ENCODE measurements at regions not wholly inside any gene's neighbourhood (a gene's known extent, or its start where the extent isn't known, plus 50 kb on each side); places are given as distances from the start of the nearest gene placed in this dataset.

DNA sequence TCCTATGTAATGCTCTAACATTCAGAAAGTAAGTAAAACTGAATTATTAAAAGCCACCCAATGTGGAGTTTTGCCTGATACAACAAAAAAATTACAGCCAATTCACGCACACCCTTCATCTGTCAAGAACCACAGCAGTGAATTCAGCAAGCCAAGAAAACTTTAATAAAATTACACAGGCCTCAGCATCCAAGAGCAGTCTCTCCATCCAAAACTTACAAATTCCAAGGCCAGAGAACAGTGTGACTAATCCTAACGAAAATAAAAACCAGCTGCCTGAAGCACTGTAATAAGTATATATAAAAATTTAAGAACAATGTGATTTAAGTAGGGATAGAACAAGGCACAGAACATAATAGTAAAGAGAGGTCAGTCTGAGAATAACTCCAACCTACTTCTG lies 54.2 kb downstream of the SIX6 start:
- peak overlapping the region; percentile 59; the same call in 1 of the 2 replicates for H3K27ac ChIP-seq (ENCODE audit: low read depth, low read length)
- H3K4me1 ChIP-seq (ENCODE audit: control insufficient read depth, insufficient read depth, low read length, unreplicated experiment): peaks cover 35% of the 10 kb centered on the region
- no peaks in the 10 kb centered on the region for H3K36me3 ChIP-seq (ENCODE audit: insufficient read depth, low read length)
- H3K27me3 ChIP-seq (ENCODE audit: insufficient read depth, low read length): no peaks in the 10 kb centered on the region
- no peak overlapping the region for H3K4me3 ChIP-seq (ENCODE audit: low read depth, low read length)
- H2AFZ ChIP-seq (ENCODE audit: low read length, unreplicated experiment): no peak overlapping the region
- no peaks in the 10 kb centered on the region for H3K79me2 ChIP-seq (ENCODE audit: control insufficient read depth, insufficient read depth, low read length, unreplicated experiment)

DNA sequence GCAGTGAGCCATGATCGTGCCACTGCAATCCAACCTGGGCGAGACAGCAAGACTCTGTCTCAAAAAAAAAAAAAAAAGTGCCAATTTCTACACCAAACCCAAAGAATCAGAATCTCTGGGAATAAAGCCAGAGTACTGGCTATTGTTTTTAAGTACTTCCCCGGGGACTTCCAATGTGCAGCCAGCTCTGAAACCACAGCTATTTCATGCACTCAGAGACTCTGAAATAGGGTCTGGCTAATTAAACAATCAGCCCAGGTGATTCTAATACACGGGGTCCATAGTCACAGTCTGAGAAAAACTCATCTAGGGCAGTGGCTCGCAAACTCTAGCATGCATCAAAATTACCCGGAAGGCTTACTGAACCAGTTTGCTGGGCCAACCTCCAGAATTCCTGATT lies 56.3 kb downstream of the SIX6 start:
- H3K4me1 ChIP-seq (ENCODE audit: control insufficient read depth, insufficient read depth, low read length, unreplicated experiment): peaks cover 35% of the 10 kb centered on the region
- no peaks in the 10 kb centered on the region for H3K36me3 ChIP-seq (ENCODE audit: insufficient read depth, low read length)
- no peak overlapping the region for H3K27ac ChIP-seq (ENCODE audit: low read depth, low read length)
- no peaks in the 10 kb centered on the region for H3K79me2 ChIP-seq (ENCODE audit: control insufficient read depth, insufficient read depth, low read length, unreplicated experiment)
- H3K4me3 ChIP-seq (ENCODE audit: low read depth, low read length): no peak overlapping the region
- H3K27me3 ChIP-seq (ENCODE audit: insufficient read depth, low read length): no peaks in the 10 kb centered on the region
- no peak overlapping the region for H2AFZ ChIP-seq (ENCODE audit: low read length, unreplicated experiment)

DNA sequence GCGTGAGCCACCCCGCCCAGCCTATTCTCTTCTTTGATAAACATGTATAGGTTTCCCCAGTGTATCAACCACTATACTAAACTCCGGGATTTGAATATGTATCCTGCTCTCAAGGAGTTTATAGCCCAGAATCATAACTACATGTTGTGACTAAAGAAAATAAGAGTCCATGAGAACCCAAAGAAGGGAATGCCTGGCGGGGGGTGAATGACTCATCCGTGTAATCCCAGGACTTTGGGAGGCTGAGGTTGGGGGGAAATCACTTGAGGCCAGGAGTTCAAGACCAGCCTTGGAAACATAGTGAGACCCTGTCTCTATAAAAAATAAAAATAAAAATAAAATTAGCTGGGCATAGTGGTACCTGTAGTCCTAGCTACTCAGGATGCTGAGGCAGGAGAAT lies 57.2 kb downstream of the SIX6 start:
- Histone ChIP-seq H3K27me3 (ENCODE audit: insufficient read depth, low read length) (no peaks in the 10 kb centered on the region), H3K4me1 (ENCODE audit: control insufficient read depth, insufficient read depth, low read length, unreplicated experiment) (peaks cover 35% of the 10 kb centered on the region), H3K27ac (ENCODE audit: low read depth, low read length) (no peak overlapping the region), H2AFZ (ENCODE audit: low read length, unreplicated experiment) (no peak overlapping the region), H3K79me2 (ENCODE audit: control insufficient read depth, insufficient read depth, low read length, unreplicated experiment) (no peaks in the 10 kb centered on the region), H3K4me3 (ENCODE audit: low read depth, low read length) (no peak overlapping the region), H3K36me3 (ENCODE audit: insufficient read depth, low read length) (no peaks in the 10 kb centered on the region)

DNA sequence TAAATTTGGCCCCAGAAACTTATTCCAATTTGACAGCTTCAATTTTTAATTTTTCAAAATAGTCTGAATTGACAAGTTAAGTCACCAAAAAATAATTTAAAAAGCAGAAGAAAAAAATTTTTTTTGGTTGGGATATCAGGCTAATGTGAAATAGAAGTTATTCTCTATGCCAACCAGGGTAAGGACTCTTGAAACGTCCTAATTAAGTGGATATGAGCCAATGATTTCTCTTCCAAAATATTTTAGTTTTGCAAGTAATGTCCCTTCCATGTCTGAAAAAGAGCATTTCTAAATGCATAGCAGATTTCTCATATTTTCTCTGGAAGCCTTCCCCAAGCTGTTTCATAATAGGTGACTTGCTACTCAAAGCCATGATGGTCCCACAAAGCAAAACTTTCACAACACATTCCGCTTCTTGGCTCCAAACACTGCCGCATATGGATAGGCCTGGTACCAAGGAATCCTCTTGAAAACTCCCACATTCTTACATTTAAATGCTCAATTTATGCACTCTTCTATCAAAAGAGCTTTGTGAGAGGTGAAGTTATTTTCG lies 65.1 kb downstream of the SIX6 start:
- Histone ChIP-seq H3K27me3 (ENCODE audit: insufficient read depth, low read length) (no peaks in the 10 kb centered on the region), H3K4me3 (ENCODE audit: low read depth, low read length) (no peak overlapping the region), H3K4me1 (ENCODE audit: control insufficient read depth, insufficient read depth, low read length, unreplicated experiment) (peaks cover 12% of the 10 kb centered on the region), H3K79me2 (ENCODE audit: control insufficient read depth, insufficient read depth, low read length, unreplicated experiment) (no peaks in the 10 kb centered on the region), H2AFZ (ENCODE audit: low read length, unreplicated experiment) (peak overlapping the region; percentile 56), H3K36me3 (ENCODE audit: insufficient read depth, low read length) (no peaks in the 10 kb centered on the region), H3K27ac (ENCODE audit: low read depth, low read length) (peak overlapping the region; percentile 34; the same call in 1 of the 2 replicates)

DNA sequence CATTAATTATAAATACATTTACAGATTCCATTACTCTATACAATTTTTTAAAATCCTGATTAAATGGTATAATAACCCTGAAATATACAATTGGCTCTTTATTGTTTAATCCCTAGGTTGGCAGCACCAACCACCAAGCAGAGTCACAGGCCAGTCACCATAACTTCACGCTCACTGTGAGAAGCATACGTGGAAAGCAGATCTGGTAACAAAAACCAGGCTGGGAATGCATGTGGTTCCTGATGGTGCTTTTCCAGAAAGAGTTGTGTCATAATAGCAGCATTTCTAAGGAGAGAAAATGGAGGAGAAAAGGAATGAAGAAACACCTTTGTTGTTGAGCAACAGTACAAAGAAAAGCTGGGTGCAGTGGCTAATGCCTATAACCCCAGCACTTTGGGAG lies 66.1 kb downstream of the SIX6 start:
- Histone ChIP-seq H3K27ac (ENCODE audit: low read depth, low read length) (no peak overlapping the region), H3K27me3 (ENCODE audit: insufficient read depth, low read length) (no peaks in the 10 kb centered on the region), H3K4me1 (ENCODE audit: control insufficient read depth, insufficient read depth, low read length, unreplicated experiment) (peaks cover 12% of the 10 kb centered on the region), H3K4me3 (ENCODE audit: low read depth, low read length) (no peak overlapping the region), H3K36me3 (ENCODE audit: insufficient read depth, low read length) (no peaks in the 10 kb centered on the region), H2AFZ (ENCODE audit: low read length, unreplicated experiment) (no peak overlapping the region), H3K79me2 (ENCODE audit: control insufficient read depth, insufficient read depth, low read length, unreplicated experiment) (no peaks in the 10 kb centered on the region)

DNA sequence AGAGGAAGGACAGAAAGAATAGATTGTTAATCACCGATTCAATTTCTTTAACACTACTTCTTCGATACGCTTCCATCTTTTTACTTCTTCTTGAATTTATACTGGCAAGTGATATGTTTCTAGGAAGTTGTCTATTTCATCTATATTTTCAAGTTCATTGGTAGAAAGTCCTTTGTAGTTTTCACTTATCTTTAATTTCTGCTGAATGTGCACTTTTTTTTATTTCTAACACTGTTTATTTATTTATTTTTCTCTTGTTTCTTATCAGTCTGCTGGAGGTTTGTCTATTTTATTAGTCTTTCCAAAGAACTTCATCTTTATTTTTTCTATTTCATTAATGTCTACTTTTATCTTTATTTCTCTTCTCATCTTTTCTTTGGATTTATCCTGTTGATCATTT lies 63.6 kb downstream of the SIX1 start:
- Histone ChIP-seq H3K27me3 (ENCODE audit: insufficient read depth, low read length) (no peaks in the 10 kb centered on the region), H3K79me2 (ENCODE audit: control insufficient read depth, insufficient read depth, low read length, unreplicated experiment) (no peaks in the 10 kb centered on the region), H3K27ac (ENCODE audit: low read depth, low read length) (no peak overlapping the region), H2AFZ (ENCODE audit: low read length, unreplicated experiment) (no peak overlapping the region), H3K36me3 (ENCODE audit: insufficient read depth, low read length) (no peaks in the 10 kb centered on the region), H3K4me3 (ENCODE audit: low read depth, low read length) (no peak overlapping the region), H3K4me1 (ENCODE audit: control insufficient read depth, insufficient read depth, low read length, unreplicated experiment) (no peaks in the 10 kb centered on the region)

DNA sequence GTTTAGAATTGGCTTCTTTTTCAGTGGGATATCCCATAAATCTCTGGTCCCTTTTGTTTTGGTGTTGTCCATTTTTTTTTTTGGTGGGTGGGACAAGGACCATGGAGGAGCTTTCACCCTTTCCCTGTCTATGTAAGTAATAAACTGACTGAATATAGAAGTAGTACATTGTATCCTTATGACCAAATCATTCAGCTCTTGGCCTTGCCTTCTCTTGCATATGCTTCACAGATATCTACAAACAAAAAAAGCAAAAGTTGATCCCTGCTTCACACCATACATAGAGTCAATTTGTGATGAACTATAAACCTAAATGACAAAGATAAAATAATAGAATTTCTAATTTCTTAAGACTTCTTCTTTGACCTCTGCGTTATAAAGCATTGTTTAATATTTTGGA lies 59.8 kb downstream of the SIX1 start:
- Histone ChIP-seq H3K4me3 (ENCODE audit: low read depth, low read length) (no peak overlapping the region), H3K4me1 (ENCODE audit: control insufficient read depth, insufficient read depth, low read length, unreplicated experiment) (no peaks in the 10 kb centered on the region), H3K36me3 (ENCODE audit: insufficient read depth, low read length) (no peaks in the 10 kb centered on the region), H3K27ac (ENCODE audit: low read depth, low read length) (no peak overlapping the region), H3K27me3 (ENCODE audit: insufficient read depth, low read length) (no peaks in the 10 kb centered on the region), H2AFZ (ENCODE audit: low read length, unreplicated experiment) (no peak overlapping the region), H3K79me2 (ENCODE audit: control insufficient read depth, insufficient read depth, low read length, unreplicated experiment) (no peaks in the 10 kb centered on the region)

DNA sequence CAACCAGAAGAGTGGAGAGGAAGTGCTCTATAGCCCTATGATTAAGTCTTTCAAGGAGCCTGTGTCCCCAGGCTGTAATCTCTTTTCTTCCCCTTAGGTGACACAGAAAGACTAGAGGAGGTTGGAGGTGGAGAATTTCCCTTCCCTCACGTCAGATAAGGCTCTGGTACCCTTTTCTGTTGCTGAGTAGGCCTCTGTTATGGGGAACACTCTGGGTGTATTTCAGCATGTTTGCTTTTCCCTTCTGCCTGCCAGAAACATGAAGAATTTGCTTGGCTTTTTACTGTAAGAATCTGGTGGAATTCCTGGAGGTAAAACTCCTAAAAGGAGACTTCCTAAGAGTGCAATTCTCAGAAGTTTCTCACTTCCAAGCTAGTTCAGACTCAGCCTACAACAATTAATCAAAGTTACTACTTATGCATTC lies 58.3 kb downstream of the SIX1 start:
- Histone ChIP-seq H3K4me3 (ENCODE audit: low read depth, low read length) (no peak overlapping the region), H3K4me1 (ENCODE audit: control insufficient read depth, insufficient read depth, low read length, unreplicated experiment) (no peaks in the 10 kb centered on the region), H3K79me2 (ENCODE audit: control insufficient read depth, insufficient read depth, low read length, unreplicated experiment) (no peaks in the 10 kb centered on the region), H3K27me3 (ENCODE audit: insufficient read depth, low read length) (no peaks in the 10 kb centered on the region), H2AFZ (ENCODE audit: low read length, unreplicated experiment) (peak overlapping the region; percentile 22), H3K27ac (ENCODE audit: low read depth, low read length) (no peak overlapping the region), H3K36me3 (ENCODE audit: insufficient read depth, low read length) (no peaks in the 10 kb centered on the region)
